Aorta (tissue), 5 donors: ENCODE measurements at regions not wholly inside any gene's neighbourhood (a gene's known extent, or its start where the extent isn't known, plus 50 kb on each side); places are given as distances from the start of the nearest gene placed in this dataset.

ENCODE experiments used
- ATAC-seq: fragments of 200-7000 bp; cut with Tn5 transposase; one replicate; pipeline ENCODE4 v1.9.1; 2022; ENCODE audit warnings: moderate library complexity; ENCODE audit not compliant: low FRiP score
- DNase-seq, 2 donors: peaks; one replicate each; pipeline ENCODE4 v3.0.0-alpha.2; 2020
- H3K27ac ChIP-seq, 2 donors: one replicate each; pipeline ENCODE4 v1.5.1; 2013; ENCODE audit warnings: low read length in 2 of 2, mild to moderate bottlenecking in 2 of 2, moderate library complexity in 2 of 2, control low read depth in 1 of 2, inconsistent platforms in 1 of 2, low read depth in 1 of 2
- H3K27me3 ChIP-seq, 2 donors: one replicate each; pipeline ENCODE4 v1.6.1; 2013; ENCODE audit warnings: control low read depth in 1 of 2, low read length in 1 of 2, mild to moderate bottlenecking in 1 of 2, moderate library complexity in 1 of 2; ENCODE audit not compliant: insufficient read depth in 2 of 2, control insufficient read depth in 1 of 2
- H3K36me3 ChIP-seq, 2 donors: one replicate each; pipeline ENCODE4 v1.6.1; 2013; ENCODE audit warnings: control low read depth in 1 of 2, low read length in 1 of 2, mild to moderate bottlenecking in 1 of 2; ENCODE audit not compliant: insufficient read depth in 2 of 2, control insufficient read depth in 1 of 2
- H3K4me1 ChIP-seq, 2 donors: one replicate each; pipeline ENCODE4 v1.6.1; 2013; ENCODE audit warnings: low read length in 2 of 2, control low read depth in 1 of 2, mild to moderate bottlenecking in 1 of 2, moderate library complexity in 1 of 2; ENCODE audit not compliant: insufficient read depth in 2 of 2, control insufficient read depth in 1 of 2
- H3K4me3 ChIP-seq, 2 donors: one replicate each; pipeline ENCODE4 v1.5.1; 2013; ENCODE audit warnings: low read length in 2 of 2, control low read depth in 1 of 2, mild to moderate bottlenecking in 1 of 2
- H3K9me3 ChIP-seq: one replicate; pipeline ENCODE4 v1.6.1; 2013; ENCODE audit warnings: mild to moderate bottlenecking, low read length; ENCODE audit not compliant: control insufficient read depth
- WGBS, 2 donors: extraction: QIAGEN DNeasy Blood & Tissue Kit; methylation state at CpG; one replicate each; pipeline ENCODE4 v1.1.7; 2013; 5-methylcytosine and 5-hydroxymethylcytosine counted together
- intact Hi-C, 2 donors: fragments of 100-400 bp; cut with DNase I; formaldehyde crosslinking; loops; one replicate each; pipeline versions ENCODE4 v1.14.2 to v1.15.0; 2022
- donor health status: healthy with polysubstance abuse.
- donor health status: Bipolar disorder and iron deficiency.
- donor health status: DM: no; HTN: no; CAD: no.
- donor health status: DM: no; HTN: no; CAD: no.
- donor health status: DM: yes; HTN: yes; CAD: no.

- DNase-seq, result no peak
- Histone ChIP-seq H3K36me3 (no peaks in the 10 kb centered on the region), H3K4me1 (no peaks in the 10 kb centered on the region), H3K4me3 (no peak overlapping the region), H3K9me3 (no peaks in the 10 kb centered on the region), H3K27me3 (no peaks in the 10 kb centered on the region), H3K27ac (no peak overlapping the region)
- ATAC-seq, result no peak
- WGBS, 2 donors, result 95 to 97% methylated on average over 5 of the region's 5 CpGs
- intact Hi-C loops, result no loop called here
Measured at GRCh38 chr4:55247521-55247920, 98.5 kb upstream of the SRD5A3 start.

GRCh38 chr4:55248756-55249155, 97.3 kb upstream of the SRD5A3 start:
- no peak overlapping the region for H3K27ac ChIP-seq
- no peaks in the 10 kb centered on the region for H3K27me3 ChIP-seq
- no peak overlapping the region for H3K4me3 ChIP-seq
- H3K9me3 ChIP-seq, result no peaks in the 10 kb centered on the region
- DNase-seq (no peak), ATAC-seq (no peak)
- intact Hi-C loops, result no loop called here
- no peaks in the 10 kb centered on the region for H3K4me1 ChIP-seq
- 23 to 49% methylated on average over 6 of the region's 6 CpGs for WGBS, 2 donors
- H3K36me3 ChIP-seq, result no peaks in the 10 kb centered on the region

- Histone ChIP-seq H3K4me3 (no peak overlapping the region), H3K27me3 (no peaks in the 10 kb centered on the region), H3K27ac (no peak overlapping the region), H3K4me1 (no peaks in the 10 kb centered on the region), H3K9me3 (no peaks in the 10 kb centered on the region), H3K36me3 (no peaks in the 10 kb centered on the region)
- 55 to 70% methylated on average over 3 of the region's 3 CpGs for WGBS, 2 donors
- intact Hi-C loops, result no loop called here
- no peak for ATAC-seq
- DNase-seq, result no peak
Measured at GRCh38 chr4:55249476-55249875, 96.6 kb upstream of the SRD5A3 start.

- H3K4me3 ChIP-seq, result no peak overlapping the region
- H3K9me3 ChIP-seq, result no peaks in the 10 kb centered on the region
- H3K27me3 ChIP-seq, result no peaks in the 10 kb centered on the region
- no peak for ATAC-seq
- intact Hi-C loops, result no loop called here
- no peaks in the 10 kb centered on the region for H3K4me1 ChIP-seq
- DNase-seq, result no peak
- no peak overlapping the region for H3K27ac ChIP-seq
- H3K36me3 ChIP-seq, result no peaks in the 10 kb centered on the region
- 16 to 23% methylated on average over 4 of the region's 4 CpGs for WGBS, 2 donors
Measured at GRCh38 chr4:55251342-55251741, 94.7 kb upstream of the SRD5A3 start.

- H3K4me1 ChIP-seq, result no peaks in the 10 kb centered on the region
Measured at GRCh38 chr4:55251896-55252295, 94.1 kb upstream of the SRD5A3 start.

GRCh38 chr4:55253948-55254593, 92.0 kb upstream of the SRD5A3 start:
- DNase-seq (no peak), ATAC-seq (no peak)
- intact Hi-C loops, result no loop called here
- no peak overlapping the region for H3K27ac ChIP-seq
- no peaks in the 10 kb centered on the region for H3K27me3 ChIP-seq
- no peaks in the 10 kb centered on the region for H3K9me3 ChIP-seq
- WGBS, 2 donors, result 76 to 85% methylated on average over 8 of the region's 8 CpGs
- no peaks in the 10 kb centered on the region for H3K36me3 ChIP-seq
- no peak overlapping the region for H3K4me3 ChIP-seq
- no peaks in the 10 kb centered on the region for H3K4me1 ChIP-seq

More at GRCh38 chr4:55251896-55252295, 94.1 kb upstream of the SRD5A3 start:
- no peaks in the 10 kb centered on the region for H3K36me3 ChIP-seq
- no peak overlapping the region for H3K27ac ChIP-seq
- 37 to 56% methylated on average over 5 of the region's 5 CpGs for WGBS, 2 donors
- H3K4me3 ChIP-seq, result no peak overlapping the region
- intact Hi-C loops, result no loop called here
- no peaks in the 10 kb centered on the region for H3K27me3 ChIP-seq
- DNase-seq (no peak), ATAC-seq (no peak)
- H3K9me3 ChIP-seq, result no peaks in the 10 kb centered on the region

- no peaks in the 10 kb centered on the region for H3K36me3 ChIP-seq
- ATAC-seq (no peak), DNase-seq (no peak)
- no peaks in the 10 kb centered on the region for H3K9me3 ChIP-seq
- H3K27me3 ChIP-seq, result no peaks in the 10 kb centered on the region
- intact Hi-C loops, result no loop called here
- WGBS, 2 donors, result 29 to 44% methylated on average over 1 of the region's 1 CpG
- no peaks in the 10 kb centered on the region for H3K4me1 ChIP-seq
- H3K4me3 ChIP-seq, result no peak overlapping the region
- no peak overlapping the region for H3K27ac ChIP-seq
Measured at GRCh38 chr4:55255179-55255578, 90.9 kb upstream of the SRD5A3 start.

GRCh38 chr4:55256787-55257186, 89.3 kb upstream of the SRD5A3 start:
- Histone ChIP-seq H3K27ac (no peak overlapping the region), H3K27me3 (no peaks in the 10 kb centered on the region), H3K4me1 (no peaks in the 10 kb centered on the region), H3K4me3 (no peak overlapping the region), H3K9me3 (no peaks in the 10 kb centered on the region), H3K36me3 (no peaks in the 10 kb centered on the region)
- no peak for DNase-seq
- WGBS, 2 donors, result 3 to 10% methylated on average over 6 of the region's 6 CpGs
- ATAC-seq, result no peak
- intact Hi-C loops, result no loop called here

- H3K27me3 ChIP-seq, result no peaks in the 10 kb centered on the region
- intact Hi-C loops, result no loop called here
- DNase-seq (no peak), ATAC-seq (no peak)
- no peaks in the 10 kb centered on the region for H3K36me3 ChIP-seq
- no peak overlapping the region for H3K4me3 ChIP-seq
- WGBS, 2 donors, result 42 to 66% methylated on average over 5 of the region's 5 CpGs
- H3K4me1 ChIP-seq, result no peaks in the 10 kb centered on the region
- H3K27ac ChIP-seq, result no peak overlapping the region
- peaks cover 1% of the 10 kb centered on the region for H3K9me3 ChIP-seq
Measured at GRCh38 chr4:55258152-55258865, 87.7 kb upstream of the SRD5A3 start.
